A172 (cell line): ENCODE measurements at regions not wholly inside any gene's neighbourhood (a gene's known extent, or its start where the extent isn't known, plus 50 kb on each side); places are given as distances from the start of the nearest gene placed in this dataset.
"Not testable (repeated sequence)": the region's sequence is repeated elsewhere in the genome, so short reads cannot be mapped to it uniquely, and the experiment has no call there.

Experiments used
- DNase-seq: peaks from one replicate; pipeline ENCODE4 v3.0.0-alpha.2; 2015; ENCODE audit warnings: low spot score

GRCh38 chr10:125554016-125554703 is 128.8 kb downstream of the TEX36 start:
- no peak for DNase-seq

DNA sequence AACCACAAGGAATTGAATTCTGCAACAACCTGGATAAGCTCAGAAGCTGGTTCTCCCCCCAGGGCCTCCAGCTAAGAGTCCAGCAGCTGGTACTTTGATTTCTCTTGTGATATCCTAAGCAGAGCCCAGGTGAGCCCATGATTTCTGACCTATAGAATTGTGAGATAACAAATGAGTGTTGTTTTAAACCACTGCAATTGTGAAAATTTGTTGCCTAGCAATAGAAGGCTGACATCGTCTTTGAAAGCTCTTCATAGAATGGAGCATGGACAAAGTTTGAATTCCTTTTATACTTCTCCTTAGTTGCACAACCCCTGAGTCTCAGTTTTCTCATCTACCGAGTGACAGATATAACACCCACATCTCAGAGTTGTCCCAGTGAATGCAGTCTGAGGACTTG is 129.9 kb downstream of the TEX36 start:
- no peak for DNase-seq

- DNase-seq = no peak
These were observed 131.7 kb downstream of the TEX36 start for GRCh38 chr10:125551247-125551646.

DNA sequence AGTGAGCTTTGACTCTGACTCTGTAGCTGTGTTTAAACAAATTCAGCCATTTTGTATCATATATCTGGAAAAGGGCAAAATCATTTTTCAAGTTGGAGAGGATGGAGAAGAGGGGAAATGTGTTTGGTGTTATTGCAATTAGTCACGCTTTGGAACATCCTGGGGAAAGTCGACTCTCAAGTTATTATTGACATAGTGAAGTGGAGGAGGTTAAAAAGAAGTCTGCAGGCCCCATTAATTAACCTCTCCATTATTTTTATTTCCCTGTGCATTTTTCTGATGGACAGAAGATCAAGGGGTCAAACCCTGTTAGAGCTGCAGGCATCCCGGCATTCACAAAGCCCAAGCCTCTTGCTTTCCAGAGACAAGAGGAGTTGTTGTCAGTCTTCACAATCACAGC is 132.6 kb downstream of the TEX36 start:
- no peak for DNase-seq

DNA sequence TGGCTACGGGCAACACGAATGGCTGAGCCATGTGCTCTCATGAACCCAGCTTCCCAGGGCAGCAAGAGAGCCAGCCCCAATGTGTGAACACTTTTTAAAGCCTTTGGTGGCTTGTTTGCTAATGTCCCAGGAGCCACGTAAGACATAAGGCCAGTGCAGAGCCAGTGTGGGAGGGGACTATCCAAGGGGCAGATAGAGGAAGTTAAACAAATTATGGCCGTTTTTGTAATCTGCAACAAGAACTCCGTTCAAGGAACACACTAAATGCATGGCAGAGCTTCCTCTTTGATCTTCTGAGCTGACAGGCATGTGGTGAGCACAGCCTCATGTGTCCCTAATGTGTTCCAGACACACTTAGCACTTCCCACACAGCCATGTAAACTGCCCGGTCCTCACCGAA is 133.3 kb downstream of the TEX36 start:
- no peak for DNase-seq

GRCh38 chr10:125548878-125549277 is 134.1 kb downstream of the TEX36 start:
- DNase-seq = no peak

GRCh38 chr10:125548356-125548755 is 134.6 kb downstream of the TEX36 start:
- DNase-seq = no peak

GRCh38 chr10:125547010-125547650 is 135.8 kb downstream of the TEX36 start:
- no peak for DNase-seq

DNA sequence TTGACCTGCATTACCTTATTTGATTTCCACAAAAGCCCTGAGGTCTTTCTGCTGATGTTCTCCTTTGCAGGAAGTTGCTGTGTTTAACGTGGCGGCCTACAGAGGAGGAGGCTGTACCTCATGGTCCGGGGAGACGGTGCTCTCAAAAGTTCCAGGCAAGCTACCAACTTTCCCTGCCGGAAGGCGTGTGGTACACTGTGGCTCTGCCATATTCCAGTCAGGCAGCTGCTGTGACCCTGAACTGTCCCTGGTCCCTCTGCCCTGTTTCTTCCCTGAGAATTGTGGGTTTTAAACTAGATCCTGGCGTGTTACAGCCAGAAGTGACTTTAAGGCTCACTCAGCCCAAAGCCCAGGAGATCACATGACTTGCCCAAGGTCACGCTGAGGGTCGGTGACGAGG is 139.2 kb downstream of the TEX36 start:
- DNase-seq = no peak

DNA sequence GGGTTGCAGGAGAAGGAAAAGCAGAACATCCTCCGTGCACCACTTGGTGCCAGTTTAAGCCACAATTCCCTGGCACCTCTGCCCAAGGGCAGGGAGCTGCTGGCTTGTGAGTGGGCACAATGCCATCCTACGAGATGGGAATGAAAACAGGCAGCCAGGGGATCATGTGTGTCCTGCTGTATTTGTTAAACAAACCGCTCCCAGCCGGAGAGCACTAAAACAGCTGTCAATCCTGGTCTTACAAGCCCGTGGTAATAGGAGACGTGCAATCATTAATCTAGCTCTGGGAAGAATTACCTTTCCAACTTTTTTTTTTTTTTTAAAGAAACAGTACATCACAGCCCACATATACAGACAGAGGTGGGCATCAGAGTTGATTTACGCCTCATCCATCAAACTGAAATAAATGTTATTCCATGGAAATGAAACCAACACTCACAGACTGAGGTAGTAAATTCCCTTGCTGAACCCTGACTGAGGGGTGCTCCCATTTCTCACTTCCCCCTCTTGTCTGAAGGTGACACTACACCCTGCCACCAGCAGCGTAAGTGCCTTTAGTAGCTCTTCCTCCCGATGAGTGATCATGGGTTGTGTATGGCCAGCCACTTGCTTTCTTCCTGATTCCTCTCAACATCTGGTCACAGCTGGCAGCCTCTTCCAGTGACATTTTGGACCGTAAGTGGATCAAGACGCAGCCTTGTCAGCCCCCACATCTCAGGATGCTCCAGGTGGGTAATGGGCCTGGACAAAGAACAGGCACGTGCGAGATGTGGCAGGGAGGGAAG is 143.8 kb downstream of the TEX36 start:
- DNase-seq = no peak

- DNase-seq = no peak
These were observed 146.7 kb downstream of the TEX36 start for GRCh38 chr10:125536236-125536635.

DNA sequence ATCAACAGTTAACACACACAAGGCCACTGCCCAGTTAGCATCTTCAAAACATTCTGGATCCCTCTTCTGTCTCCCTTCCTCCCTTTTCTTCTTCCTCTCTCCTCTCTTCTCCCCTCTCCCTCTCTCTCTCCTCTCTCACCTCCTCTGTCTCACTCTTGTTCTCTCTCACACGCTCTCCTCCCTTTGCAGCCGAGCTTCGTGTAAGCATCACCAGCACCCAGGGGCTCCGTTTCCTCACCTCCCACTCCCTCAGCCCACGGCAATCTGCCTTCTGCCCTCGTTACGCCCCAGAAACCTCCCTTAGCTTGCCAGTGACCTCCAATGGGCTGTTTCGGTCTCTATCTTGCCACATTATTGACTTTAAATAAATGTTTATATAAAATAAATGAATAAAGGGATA is 147.4 kb downstream of the TEX36 start:
- no peak for DNase-seq

GRCh38 chr10:125534515-125534914 is 148.4 kb downstream of the TEX36 start:
- no peak for DNase-seq

GRCh38 chr10:125533866-125534265 is 149.1 kb downstream of the TEX36 start:
- DNase-seq = no peak

DNA sequence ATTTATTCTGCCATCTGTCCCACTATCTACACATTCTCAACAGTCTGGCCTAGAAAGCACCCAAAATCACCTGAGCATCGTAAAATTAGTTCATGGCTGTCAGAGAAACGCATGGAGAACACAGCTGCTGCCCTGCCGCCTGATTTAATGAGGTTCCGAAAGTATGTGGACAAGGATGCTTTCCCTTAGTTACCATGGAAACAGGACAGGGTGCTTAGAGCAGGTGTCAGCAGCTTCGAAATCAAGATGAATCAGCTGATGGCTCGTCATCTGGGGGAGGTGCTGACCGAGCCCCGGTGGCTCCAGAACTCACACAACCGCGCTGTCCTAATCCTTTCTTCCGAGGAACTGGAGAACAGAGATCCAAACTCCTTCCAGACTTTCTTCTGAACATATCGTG is 151.5 kb downstream of the TEX36 start:
- no peak for DNase-seq

- no peak for DNase-seq
These were observed 159.6 kb downstream of the TEX36 start for GRCh38 chr10:125523347-125523746.

DNA sequence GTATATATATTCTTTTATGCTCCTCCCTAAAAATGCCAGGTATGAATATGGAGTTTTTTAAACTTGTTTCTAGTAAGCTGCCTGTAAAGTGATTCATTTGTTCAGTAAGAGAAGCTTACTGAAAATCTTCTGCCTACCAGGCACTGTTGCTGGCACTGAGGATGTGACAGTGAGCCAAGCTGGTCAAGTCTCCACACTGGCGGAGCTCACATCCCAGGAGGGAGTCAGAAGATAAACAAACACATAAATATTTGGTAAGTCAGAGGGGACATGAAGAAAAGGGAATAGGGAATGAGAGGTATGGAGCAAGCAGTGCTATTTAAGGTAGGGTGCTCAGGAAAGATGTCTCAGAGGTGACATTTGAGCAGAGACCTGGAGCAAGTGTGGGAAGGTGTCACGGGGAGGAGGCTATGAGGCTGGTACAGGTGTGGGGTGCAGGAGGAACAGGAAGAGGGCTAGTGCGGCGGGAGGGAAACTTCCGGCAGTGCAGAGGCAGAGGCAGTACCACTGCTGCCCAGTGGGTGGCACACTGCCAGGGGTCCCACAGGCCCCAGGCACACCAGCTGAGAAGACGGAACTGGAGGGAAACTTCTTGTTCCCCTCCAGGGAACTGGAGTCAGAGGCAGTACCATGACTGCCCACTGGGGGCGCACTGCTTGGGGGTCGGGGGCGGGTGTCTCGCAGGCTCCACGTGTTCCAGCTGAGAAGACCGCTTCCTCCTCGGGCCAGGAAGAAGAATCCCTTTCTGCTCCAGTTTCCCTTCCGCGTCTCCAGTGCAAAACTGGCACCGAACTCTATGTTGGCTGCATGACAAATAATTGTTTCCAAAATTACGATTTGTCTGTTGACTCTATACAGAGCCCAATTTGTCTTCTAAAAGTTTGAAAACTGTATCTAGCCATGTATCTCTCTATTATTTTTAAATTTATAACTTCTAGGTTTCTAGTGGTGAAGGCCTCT is 161.0 kb downstream of the TEX36 start:
- no peak for DNase-seq

GRCh38 chr10:125520968-125521367 is 162.0 kb downstream of the TEX36 start:
- no peak for DNase-seq

DNA sequence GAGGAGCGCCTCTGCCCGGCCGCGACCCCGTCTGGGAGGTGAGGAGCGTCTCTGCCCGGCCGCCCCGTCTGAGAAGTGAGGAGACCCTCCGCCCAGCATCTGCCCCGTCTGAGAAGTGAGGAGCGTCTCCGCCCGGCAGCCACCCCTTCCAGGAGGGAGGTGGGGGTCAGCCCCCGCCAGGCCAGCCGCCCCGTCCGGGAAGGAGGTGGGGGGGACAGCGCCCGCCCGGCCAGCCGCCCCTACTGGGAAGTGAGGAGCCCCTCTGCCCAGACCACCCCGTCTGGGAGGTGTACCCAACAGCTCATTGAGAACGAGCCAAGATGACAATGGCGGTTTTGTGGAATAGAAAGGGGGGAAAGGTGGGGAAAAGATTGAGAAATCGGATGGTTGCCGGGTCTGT is 164.6 kb downstream of the TEX36 start:
- DNase-seq = not testable (repeated sequence)

DNA sequence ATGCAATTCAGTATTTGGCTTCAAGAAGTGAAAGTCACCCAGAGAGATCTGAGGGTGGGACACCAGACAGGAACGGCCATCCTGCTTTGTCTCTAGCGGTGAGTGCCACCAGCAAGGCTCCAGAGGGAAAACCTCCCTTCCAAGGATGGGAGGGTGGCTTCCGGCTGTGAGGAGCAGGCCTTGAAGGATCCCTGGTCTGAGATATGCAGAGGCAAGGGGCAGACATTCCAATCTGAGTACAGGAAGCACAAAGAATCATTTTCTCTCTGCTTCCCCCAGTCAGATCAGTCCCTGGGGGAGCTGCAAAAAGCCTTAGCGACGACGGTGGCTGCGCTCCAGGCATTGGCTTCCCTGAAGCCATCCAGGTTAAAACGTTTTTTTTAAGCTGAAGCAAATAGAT is 167.4 kb downstream of the TEX36 start:
- no peak for DNase-seq

GRCh38 chr10:125514206-125515162 is 168.5 kb downstream of the TEX36 start:
- DNase-seq = no peak
